HG03432 (cell line): ENCODE measurements at regions not wholly inside any gene's neighbourhood (a gene's known extent, or its start where the extent isn't known, plus 50 kb on each side); places are given as distances from the start of the nearest gene placed in this dataset.

Experiments used
- ATAC-seq: cut with Tn5 transposase; IDR thresholded peaks from one replicate; pipeline ENCODE4 v1.9.1; 2021; ENCODE audit warnings: mild to moderate bottlenecking, moderate library complexity; ENCODE audit not compliant: unreplicated experiment

DNA sequence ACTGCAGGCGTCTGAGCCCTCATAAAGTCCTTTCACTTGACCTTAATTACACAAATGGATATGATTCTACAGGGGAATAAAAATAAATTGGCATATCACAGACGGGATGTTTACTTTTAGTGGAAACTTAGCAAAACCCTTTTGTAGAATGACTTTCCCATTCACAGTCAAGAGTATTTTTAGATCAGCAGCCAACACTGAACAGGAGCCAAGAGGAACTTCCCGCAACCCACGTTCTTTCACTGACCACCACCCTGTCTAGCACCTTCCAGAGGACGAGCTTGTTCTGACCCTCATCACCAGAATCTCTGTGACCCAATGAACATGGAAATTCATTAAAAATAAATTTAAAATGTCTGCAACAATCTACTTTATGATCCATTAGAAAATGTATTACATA, 119.0 kb upstream of the SNTG2 start:
- ATAC-seq: no peak

- no peak for ATAC-seq
These were observed 119.5 kb upstream of the SNTG2 start for GRCh38 chr2:831225-831536.

GRCh38 chr2:830419-831224, 120.0 kb upstream of the SNTG2 start:
- no peak for ATAC-seq

GRCh38 chr2:829047-829446, 121.6 kb upstream of the SNTG2 start:
- ATAC-seq: no peak

DNA sequence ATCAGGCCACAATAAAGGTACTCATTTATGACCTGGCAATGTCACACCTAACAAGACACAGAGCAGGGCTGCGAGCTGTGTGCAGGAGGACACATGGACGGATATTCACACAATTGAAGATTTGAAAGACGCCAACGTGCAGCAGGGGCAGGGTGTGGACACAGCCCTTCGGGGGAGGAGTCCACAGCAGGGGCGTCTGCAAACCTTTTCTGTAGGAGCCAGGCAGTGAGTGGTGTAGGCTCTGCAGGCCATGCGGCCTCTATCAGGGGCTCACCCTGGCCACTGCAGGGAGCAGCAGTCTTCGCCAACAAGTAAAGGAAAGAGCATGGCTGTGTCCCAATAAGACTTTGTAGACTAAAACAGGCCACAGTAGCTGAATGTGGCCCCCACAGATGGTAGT, 125.7 kb upstream of the SNTG2 start:
- no peak for ATAC-seq

- no peak for ATAC-seq
These were observed 126.1 kb upstream of the SNTG2 start for GRCh38 chr2:824524-824923.

- no peak for ATAC-seq
These were observed 129.1 kb upstream of the SNTG2 start for GRCh38 chr2:821546-821945.

DNA sequence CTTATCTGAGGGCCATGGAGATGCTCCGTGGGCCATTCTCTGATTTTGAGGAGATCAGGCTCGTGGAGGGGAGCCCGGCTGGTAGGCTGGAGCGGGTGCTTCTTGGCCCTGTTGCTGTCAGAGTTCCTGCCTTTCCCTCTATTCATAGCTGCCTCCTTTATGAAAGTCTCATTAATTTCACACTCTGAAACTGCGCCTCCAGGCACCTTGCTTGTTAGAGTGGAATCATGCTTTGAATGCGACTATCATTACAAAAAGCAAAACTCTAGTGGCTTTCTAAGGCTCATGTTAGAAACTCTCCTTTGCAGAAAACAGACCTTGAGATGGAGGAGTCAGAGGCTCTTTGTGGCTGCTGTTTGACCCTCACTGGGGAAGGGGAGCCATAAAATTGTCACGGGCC, 131.0 kb upstream of the SNTG2 start:
- ATAC-seq: no peak

DNA sequence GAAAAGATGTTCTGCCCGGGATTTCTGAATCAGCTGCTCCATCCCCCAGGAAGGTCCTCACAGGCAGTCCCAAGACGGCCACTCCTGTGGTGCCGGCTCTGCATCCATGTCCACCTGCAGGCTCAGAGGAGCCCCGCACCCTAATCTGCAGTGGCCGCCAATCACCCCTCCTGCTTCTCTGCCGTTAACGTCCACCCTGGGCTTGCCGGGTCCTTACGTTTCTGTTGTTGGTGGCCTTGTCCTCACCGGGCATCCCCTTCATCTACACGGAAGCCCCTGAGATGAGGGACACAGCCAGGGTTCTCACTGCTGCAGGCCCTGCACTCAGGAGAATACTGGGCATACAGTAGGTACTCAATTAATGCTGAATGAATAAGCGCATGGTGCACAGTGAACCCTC, 131.5 kb upstream of the SNTG2 start:
- no peak for ATAC-seq

- no peak for ATAC-seq
These were observed 133.2 kb upstream of the SNTG2 start for GRCh38 chr2:817336-818015.

GRCh38 chr2:816278-816677, 134.4 kb upstream of the SNTG2 start:
- no peak for ATAC-seq

DNA sequence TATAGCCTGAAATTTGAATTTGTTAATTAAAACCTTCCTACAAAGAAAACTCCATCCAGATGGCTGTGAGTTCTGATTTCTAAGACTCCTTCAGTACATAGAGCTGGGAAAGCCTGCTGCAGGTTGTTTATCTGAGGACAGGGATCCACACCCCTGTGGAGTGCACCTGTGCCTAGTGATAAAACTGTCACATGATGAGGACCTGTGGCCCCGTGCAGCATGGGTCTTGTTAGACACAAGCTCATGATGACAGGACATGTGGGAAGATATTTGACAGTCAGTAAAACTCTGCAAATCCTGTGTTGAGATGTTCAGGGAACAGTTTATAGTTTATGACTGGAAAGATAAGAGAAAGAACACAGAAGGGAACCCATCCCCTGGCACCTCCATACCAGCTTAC, 133.2 kb upstream of the TMEM18 start:
- no peak for ATAC-seq

DNA sequence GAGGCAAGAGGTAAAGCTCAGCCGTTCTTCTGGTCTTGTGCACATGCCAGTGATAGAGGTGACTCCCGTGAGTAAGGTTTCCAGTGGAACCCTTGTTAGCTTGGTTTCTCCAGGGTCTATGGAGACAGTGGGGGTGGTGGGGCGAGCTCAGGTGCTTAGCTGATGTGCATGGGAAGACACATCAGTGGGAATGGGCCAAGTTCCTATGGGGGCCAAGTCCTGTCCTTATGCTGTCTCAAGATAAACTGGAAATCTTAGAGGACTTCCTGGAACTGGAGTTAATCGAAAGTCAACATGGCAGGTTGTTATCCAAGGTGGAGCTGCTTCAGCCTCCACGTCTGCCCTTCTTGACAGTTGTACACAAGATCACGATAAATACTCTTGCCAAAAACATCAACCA, 130.1 kb upstream of the TMEM18 start:
- no peak for ATAC-seq

GRCh38 chr2:805664-806063, 128.5 kb upstream of the TMEM18 start:
- ATAC-seq: no peak

GRCh38 chr2:797993-798392, 120.8 kb upstream of the TMEM18 start:
- no peak for ATAC-seq

DNA sequence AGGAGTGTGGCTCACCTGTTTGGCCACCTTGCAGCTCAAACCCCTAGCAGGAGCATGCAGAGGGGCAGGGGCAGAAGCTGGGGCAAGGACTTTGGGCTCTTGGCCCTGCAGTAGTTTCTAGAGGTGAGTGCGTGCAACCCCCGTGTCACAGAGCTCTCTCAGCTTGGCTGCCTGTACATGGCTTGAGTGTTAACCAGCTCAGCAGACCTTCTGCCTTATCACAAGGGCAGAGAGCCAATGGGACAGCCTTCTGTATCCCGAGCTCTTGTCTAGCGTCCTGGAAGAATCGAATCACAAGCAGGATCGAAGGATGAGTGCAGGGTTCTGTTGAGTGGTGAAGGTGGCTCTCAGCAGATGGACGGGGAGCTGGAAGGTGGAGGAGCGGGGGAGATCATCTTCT, 120.3 kb upstream of the TMEM18 start:
- no peak for ATAC-seq

DNA sequence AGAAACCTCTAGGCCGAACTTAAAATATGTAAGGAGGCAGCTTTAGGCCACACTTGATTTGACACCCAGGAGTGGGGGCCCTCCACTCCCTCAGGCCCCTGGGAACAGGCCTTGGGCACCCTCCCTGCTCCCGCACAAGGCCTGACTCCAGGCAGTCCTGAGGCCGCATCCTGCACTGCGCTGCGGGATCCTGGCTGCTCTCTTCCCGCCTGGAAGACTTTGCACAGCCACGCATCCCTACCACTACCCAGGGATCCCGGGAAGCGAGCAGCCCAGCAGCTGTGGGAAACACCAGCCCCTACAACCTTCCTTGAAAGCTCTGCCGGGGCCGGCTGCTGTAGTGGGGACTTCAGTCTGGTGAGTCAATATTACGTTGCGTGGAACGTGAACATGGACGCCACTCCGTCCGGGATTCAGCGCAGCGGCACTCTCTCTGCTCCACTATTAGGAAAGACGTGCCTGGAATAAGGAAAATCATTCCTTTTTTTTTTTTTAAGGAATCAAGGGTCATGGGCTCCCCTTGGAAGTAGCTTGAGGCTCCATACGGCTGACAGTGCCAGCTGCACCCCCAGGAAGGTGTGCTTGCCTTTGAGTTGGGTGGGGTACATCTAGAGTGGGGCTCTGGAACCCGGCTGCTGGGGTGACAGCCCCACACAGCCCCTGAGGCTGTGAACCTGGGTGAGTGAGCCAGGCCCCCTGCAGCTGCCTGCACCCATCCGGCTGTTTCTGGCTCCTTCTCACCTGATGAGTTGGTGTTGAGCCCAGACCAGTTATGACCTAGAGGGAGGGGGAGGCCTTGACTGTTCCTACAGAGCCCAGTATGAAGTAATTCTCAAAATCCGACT, 119.2 kb upstream of the TMEM18 start:
- ATAC-seq: no peak

DNA sequence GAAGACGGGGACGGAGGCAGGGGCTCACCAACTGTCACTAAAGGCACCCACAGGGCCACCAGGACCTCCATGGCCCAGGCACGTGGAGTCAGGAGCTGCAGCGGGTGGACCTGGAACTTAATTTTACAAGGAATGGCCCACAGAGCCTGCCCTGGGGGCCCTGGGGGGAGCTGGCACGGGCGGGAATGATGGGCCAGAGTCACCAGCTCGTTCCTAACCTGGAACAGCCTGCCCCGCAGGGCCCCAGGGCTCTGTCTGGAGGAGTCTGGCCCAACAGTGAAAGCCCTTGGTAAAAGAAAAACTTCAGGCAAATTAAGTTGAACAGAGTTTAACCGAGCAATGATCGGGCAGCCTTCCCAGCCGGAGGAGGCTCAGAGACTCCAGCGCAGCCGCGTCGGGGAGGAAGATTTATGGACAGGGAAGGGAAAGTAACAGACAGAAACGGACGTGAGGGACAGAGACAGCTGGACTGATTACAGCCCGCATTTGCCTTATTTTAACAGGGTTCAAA, 118.4 kb upstream of the TMEM18 start:
- no peak for ATAC-seq

DNA sequence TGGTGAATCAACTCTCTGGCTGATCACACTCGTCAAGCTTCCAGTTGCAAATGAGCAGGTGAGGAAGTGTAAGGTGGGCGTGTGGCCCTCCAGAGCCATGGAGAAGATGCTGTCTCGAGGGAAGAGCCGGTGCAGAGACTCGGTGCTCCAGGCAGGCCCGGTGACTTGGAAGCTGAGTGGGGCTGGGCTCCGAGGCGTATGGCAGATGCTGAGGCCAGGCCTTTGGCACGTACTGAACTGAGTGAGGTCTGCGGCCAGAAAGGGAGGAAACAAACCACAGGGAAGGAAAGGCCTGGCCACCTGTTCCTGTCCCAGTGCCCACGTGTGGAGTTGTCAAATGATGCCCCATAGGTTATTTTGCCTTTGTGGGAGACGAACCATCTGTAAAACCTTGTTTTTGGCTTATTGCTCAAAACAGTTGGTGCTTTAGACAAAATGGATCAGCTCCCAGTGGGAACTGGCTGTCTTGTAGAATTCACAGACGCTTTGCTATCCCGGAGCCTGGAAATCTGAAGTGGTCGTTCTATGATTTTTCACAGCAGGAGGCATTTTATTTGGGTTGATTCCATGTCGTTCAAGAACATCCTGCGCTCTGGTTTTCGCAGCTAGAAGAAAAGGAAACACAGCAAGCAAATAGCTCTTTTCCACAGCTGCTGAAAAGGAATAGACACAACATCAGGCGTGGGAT, 117.5 kb upstream of the TMEM18 start:
- ATAC-seq: no peak

DNA sequence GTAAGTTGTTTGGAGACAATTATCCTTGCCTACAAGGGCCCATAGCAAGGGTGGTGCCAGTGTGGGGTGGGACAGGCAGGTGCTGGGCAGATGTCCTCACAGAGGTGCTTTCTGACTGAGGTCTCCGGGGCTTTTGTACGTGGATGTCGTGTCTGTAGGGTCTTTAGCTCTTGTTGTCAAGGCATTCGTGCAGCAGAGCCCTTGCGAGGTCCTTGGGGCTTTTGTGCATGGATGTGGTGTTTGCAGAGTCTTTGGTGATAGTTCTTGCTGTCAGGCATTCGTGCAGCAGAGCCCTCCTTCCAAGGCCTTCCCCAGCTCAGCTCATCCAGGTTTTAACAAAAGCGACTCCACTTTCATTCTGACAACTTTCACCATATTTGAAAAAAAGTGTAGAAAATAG, 116.0 kb upstream of the TMEM18 start:
- ATAC-seq: no peak

GRCh38 chr2:792687-793086, 115.5 kb upstream of the TMEM18 start:
- ATAC-seq: no peak
